Lower leg skin (tissue), 3 donors: ENCODE measurements at regions not wholly inside any gene's neighbourhood (a gene's known extent, or its start where the extent isn't known, plus 50 kb on each side); places are given as distances from the start of the nearest gene placed in this dataset.

ENCODE experiments used
- CTCF ChIP-seq, 3 donors: fragments of 450-650 bp; IDR thresholded peaks; one replicate each; pipeline ENCODE4 v1.5.1; 2016; ENCODE audit warnings: antibody characterized with exemption in 3 of 3, mild to moderate bottlenecking in 3 of 3, moderate library complexity in 2 of 3
- POLR2A ChIP-seq, 2 donors: fragments of 450-650 bp; IDR thresholded peaks; one replicate each; pipeline ENCODE4 v1.6.1; 2016 to 2017; ENCODE audit warnings: antibody characterized with exemption in 2 of 2, mild to moderate bottlenecking in 1 of 2, moderate library complexity in 1 of 2

GRCh38 chr3:94643400-94643799, 580.5 kb downstream of the NSUN3 start:
- no peak for TF ChIP-seq CTCF (IDR thresholded peaks at IDR 0.05)
- no peak for TF ChIP-seq POLR2A (IDR thresholded peaks at IDR 0.05)
